AG09319 (cell line): ENCODE measurements at regions not wholly inside any gene's neighbourhood (a gene's known extent, or its start where the extent isn't known, plus 50 kb on each side); places are given as distances from the start of the nearest gene placed in this dataset.
A peak's percentile ranks its signal among the peaks of the same experiment; 100 is the strongest.

Source experiments
- DNase-seq: peaks from one replicate; pipeline ENCODE4 v3.0.0-alpha.2; 2010; ENCODE audit warnings: low read depth; ENCODE audit errors: extremely low read depth
- TF ChIP-seq, protein P1 (sequence below): IDR thresholded peaks from 2 replicates; pipeline ENCODE4 v1.5.1; 2011; ENCODE audit warnings: low read depth, mild to moderate bottlenecking, inconsistent platforms, low read length, moderate library complexity

GRCh38 chr2:217231212-217231611 lies 371.3 kb upstream of the TNP1 start:
- TF ChIP-seq, protein P1, sequence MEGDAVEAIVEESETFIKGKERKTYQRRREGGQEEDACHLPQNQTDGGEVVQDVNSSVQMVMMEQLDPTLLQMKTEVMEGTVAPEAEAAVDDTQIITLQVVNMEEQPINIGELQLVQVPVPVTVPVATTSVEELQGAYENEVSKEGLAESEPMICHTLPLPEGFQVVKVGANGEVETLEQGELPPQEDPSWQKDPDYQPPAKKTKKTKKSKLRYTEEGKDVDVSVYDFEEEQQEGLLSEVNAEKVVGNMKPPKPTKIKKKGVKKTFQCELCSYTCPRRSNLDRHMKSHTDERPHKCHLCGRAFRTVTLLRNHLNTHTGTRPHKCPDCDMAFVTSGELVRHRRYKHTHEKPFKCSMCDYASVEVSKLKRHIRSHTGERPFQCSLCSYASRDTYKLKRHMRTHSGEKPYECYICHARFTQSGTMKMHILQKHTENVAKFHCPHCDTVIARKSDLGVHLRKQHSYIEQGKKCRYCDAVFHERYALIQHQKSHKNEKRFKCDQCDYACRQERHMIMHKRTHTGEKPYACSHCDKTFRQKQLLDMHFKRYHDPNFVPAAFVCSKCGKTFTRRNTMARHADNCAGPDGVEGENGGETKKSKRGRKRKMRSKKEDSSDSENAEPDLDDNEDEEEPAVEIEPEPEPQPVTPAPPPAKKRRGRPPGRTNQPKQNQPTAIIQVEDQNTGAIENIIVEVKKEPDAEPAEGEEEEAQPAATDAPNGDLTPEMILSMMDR, result no peak
- DNase-seq, result no peak

- TF ChIP-seq, protein P1, result no peak
- no peak for DNase-seq
Observed at GRCh38 chr2:217228732-217229131, 368.9 kb upstream of the TNP1 start.

DNA sequence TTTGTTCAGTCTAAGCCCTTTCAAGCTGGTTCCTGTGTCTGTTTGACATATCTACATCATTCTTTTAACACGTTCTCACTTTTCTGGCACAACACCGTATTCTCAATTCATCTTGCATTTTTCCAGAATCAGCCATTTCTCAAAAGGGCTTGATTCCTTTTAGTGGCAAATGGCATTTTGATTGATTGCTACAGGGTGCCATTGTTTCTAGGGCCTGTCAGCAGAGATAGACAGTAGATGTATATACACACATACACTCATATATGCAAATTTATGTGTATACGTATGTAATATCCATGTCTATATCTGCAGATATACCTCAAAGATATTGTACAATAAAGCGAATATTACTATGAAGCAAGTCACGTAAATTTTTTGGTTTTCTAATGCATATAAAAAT lies 367.9 kb upstream of the TNP1 start:
- TF ChIP-seq, protein P1, result no peak
- no peak for DNase-seq

DNA sequence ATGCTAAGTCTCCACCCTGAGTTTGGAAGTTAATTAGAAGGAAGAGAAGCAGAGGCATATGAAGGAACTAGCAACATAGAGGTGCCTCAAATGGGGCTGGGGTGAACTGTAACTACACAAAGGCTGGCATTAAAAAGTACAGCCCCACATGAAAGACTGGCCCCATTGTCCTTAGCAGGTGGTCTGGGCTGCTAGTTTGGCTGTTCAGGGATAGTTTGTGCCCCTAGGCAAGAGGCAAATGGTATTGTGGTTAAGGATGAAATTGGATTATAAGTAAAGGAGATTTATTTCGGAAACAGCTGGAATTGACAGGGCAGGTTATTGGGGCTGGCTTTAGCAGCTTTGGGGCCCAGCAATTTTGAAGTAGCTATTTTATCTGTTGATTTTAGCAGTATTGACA lies 365.7 kb upstream of the TNP1 start:
- TF ChIP-seq, protein P1, result no peak
- DNase-seq, result no peak

DNA sequence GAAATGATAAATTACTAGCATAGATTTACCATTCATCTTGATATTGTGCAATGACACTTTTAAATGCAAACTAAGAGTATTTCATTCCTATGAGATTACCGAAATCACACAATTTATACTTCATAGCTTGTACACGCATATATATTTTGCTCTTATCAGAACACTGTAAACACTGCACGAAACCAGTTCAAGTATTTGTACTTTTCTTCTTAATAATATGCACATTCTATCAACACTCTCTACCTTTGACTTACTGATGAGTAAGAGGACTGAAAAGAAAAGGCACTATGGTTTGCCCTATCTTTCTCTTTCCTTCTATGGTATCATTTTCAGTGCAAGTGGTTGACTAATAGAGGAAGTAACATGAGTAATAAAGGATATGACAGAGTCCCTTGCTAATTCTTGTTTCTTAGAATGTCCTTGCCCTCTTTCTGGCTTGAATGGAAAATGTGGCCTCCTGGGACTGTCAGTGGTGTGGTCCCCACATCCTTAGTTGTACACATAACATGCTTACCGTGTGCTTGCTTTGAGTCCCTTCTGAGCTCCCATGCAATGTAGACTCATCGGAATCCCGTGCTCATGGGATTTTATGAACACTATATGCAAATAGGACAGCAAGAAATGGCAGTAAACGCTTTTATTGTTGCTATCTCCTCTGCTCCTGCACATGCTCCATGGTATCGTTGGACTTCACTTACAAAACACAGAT lies 363.5 kb upstream of the TNP1 start:
- DNase-seq, result peak; percentile 41

DNA sequence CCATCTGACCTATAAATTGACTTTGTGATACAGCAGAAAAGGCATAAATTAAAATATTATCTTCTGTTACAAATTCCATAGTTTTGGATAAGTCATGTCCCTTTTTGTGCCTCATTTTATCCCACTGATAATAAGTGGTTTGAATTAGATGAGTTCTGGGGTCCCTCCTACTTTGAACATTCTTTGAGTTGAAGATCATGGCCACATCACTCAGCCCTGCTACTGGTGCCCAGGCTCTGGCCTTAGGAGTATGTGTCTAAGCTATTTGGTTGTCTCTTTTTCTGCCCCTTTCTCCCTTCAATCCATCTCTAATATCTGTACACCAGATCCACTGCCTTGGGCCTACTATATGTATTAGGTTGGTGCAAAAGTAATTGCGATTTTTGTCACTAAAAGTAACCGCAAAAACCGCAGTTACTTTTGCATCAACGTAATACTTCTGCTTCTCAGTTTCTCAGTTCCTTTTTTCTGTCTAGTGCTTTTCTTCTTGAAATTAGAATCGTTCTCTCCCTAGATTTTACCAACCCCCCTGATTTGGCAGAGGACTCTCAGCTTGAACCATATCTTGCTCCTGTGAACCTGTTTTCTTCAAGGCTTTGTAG lies 362.5 kb upstream of the TNP1 start:
- TF ChIP-seq, protein P1, result no peak
- DNase-seq, result no peak

More for the DNA sequence above, 363.5 kb upstream of the TNP1 start:
- TF ChIP-seq, protein P1, result no peak

DNA sequence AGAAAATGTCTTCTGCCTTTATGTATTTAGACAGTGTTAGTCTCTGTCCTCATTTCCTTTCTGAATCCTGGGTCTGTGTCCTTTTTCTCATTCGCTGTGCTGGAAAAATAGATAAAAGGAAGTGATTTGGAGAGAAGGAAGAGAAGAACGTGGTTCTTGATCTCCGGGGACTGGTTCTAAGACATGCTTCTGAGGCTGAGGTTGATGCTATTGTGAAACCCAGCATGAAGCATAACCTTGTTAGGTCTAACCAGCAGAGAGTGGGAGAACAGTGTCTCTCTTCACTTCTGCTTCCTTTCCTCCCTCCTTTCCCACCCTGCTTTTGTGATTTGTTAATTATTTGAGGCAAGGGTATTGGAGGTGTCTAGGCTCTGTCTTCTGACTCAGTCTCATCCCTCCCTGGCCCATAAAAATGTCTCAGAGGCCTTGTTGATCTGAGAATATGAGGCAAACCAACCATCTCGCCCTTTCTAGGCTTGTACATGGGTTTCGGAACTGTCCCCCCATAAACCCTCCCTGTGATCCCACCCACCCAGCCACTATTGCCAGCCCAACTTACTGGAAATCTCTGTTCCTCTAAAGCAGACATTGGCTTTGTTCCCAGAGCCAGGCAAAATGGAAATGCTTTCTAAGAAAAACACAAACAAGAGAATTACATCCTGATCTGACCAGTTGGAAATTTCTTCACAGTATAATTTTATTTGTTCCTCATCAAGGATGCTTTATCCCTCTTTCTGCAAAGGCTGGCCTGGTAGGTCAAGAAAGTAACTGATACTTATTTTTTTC lies 360.6 kb upstream of the TNP1 start:
- DNase-seq, result no peak
- TF ChIP-seq, protein P1, result no peak
